ENCODE measurements at regions not wholly inside any gene's neighbourhood (a gene's known extent, or its start where the extent isn't known, plus 50 kb on each side); places are given as distances from the start of the nearest gene placed in this dataset.

- Histone ChIP-seq H3K9ac (ENCODE audit: low read depth in 1 of 2, low read length in 2 of 2) (no peak overlapping the region), H3K9me3 (ENCODE audit: control insufficient read depth in 4 of 4, low read length in 3 of 4) (no peaks in the 10 kb centered on the region), H3K27me3 (ENCODE audit: control insufficient read depth in 4 of 4, insufficient read depth in 4 of 4, low read length in 3 of 4) (no peaks in the 10 kb centered on the region), H3K4me1 (ENCODE audit: control insufficient read depth in 4 of 4, insufficient read depth in 4 of 4, low read length in 3 of 4) (peaks cover 0 to 10% (median 0%) of the 10 kb centered on the region in 4 donors), H3K36me3 (ENCODE audit: control insufficient read depth in 4 of 4, insufficient read depth in 3 of 4, low read depth in 1 of 4, low read length in 3 of 4) (no peaks in the 10 kb centered on the region), H3K27ac (ENCODE audit: low read depth in 1 of 2, low read length in 2 of 2) (no peak overlapping the region), H3K4me3 (ENCODE audit: low read depth in 1 of 3, low read length in 3 of 3) (no peak overlapping the region)
- DNase-seq (ENCODE audit: low spot score): no peak
- WGBS: 69% methylated on average over 2 of the region's 2 CpGs
- no peak for TF ChIP-seq EGR1 (IDR thresholded peaks at IDR 0.05; ENCODE audit: low read depth in 2 of 2)
- TF ChIP-seq RAD21 (IDR thresholded peaks at IDR 0.05): no peak
- no peak for TF ChIP-seq CTCF (IDR thresholded peaks at IDR 0.05; ENCODE audit: low read depth, low read length, missing input control)
- TF ChIP-seq TAF1 (conservative IDR thresholded peaks at IDR 0.05): no peak
- no peak for TF ChIP-seq GABPA (IDR thresholded peaks at IDR 0.05 in 1 of 2, conservative IDR thresholded peaks at IDR 0.05 in 1 of 2)
- no peak for TF ChIP-seq FOXA1 (IDR thresholded peaks at IDR 0.05)
- TF ChIP-seq HNF4A (conservative IDR thresholded peaks at IDR 0.05): no peak
- TF ChIP-seq MAX (IDR thresholded peaks at IDR 0.05): no peak
- TF ChIP-seq HNF4G (IDR thresholded peaks at IDR 0.05): no peak
- no peak for TF ChIP-seq ZBTB33 (IDR thresholded peaks at IDR 0.05)
- TF ChIP-seq RXRA (IDR thresholded peaks at IDR 0.05): no peak
- TF ChIP-seq REST (IDR thresholded peaks at IDR 0.05): no peak
- TF ChIP-seq SP1 (IDR thresholded peaks at IDR 0.05): no peak
Measured at GRCh38 chr9:104278929-104279496, 184.9 kb downstream of the SMC2 start.

GRCh38 chr9:104279535-104280177 is 185.5 kb downstream of the SMC2 start:
- WGBS: 22% methylated on average over 2 of the region's 2 CpGs
- no peak for TF ChIP-seq FOXA2 (IDR thresholded peaks at IDR 0.05)
- no peak for TF ChIP-seq MAX (IDR thresholded peaks at IDR 0.05)
- TF ChIP-seq FOXA1 (IDR thresholded peaks at IDR 0.05): no peak
- TF ChIP-seq CTCF (IDR thresholded peaks at IDR 0.05; ENCODE audit: low read depth, low read length, missing input control): no peak
- no peak for TF ChIP-seq GABPA (IDR thresholded peaks at IDR 0.05 in 1 of 2, conservative IDR thresholded peaks at IDR 0.05 in 1 of 2)
- no peak for TF ChIP-seq ATF3 (IDR thresholded peaks at IDR 0.05)
- no peak for TF ChIP-seq TAF1 (conservative IDR thresholded peaks at IDR 0.05)
- TF ChIP-seq SP1 (IDR thresholded peaks at IDR 0.05): no peak
- TF ChIP-seq NR2F2 (IDR thresholded peaks at IDR 0.05): no peak
- TF ChIP-seq JUND (IDR thresholded peaks at IDR 0.05): no peak
- TF ChIP-seq HNF4A (conservative IDR thresholded peaks at IDR 0.05): no peak
- no peak for TF ChIP-seq HNF4G (IDR thresholded peaks at IDR 0.05)
- TF ChIP-seq EGR1 (IDR thresholded peaks at IDR 0.05; ENCODE audit: low read depth in 2 of 2): no peak
- TF ChIP-seq ZBTB33 (IDR thresholded peaks at IDR 0.05): no peak

More at GRCh38 chr9:104279535-104280177, 185.5 kb downstream of the SMC2 start:
- H3K27ac ChIP-seq (ENCODE audit: low read depth in 1 of 2, low read length in 2 of 2): no peak overlapping the region
- no peaks in the 10 kb centered on the region for H3K9me3 ChIP-seq (ENCODE audit: control insufficient read depth in 4 of 4, low read length in 3 of 4)
- no peaks in the 10 kb centered on the region for H3K27me3 ChIP-seq (ENCODE audit: control insufficient read depth in 4 of 4, insufficient read depth in 4 of 4, low read length in 3 of 4)
- DNase-seq (ENCODE audit: low spot score): no peak
- H3K36me3 ChIP-seq (ENCODE audit: control insufficient read depth in 4 of 4, insufficient read depth in 3 of 4, low read depth in 1 of 4, low read length in 3 of 4): no peaks in the 10 kb centered on the region
- no peak overlapping the region for H3K9ac ChIP-seq (ENCODE audit: low read depth in 1 of 2, low read length in 2 of 2)
- peak overlapping the region in 1 of 3 donors; percentile 8 for H3K4me3 ChIP-seq (ENCODE audit: low read depth in 1 of 3, low read length in 3 of 3)
- peaks cover 0 to 10% (median 0%) of the 10 kb centered on the region in 4 donors for H3K4me1 ChIP-seq (ENCODE audit: control insufficient read depth in 4 of 4, insufficient read depth in 4 of 4, low read length in 3 of 4)

Data from liver (tissue), 8 donors.